Fibroblast of lung (primary cell): ENCODE measurements at regions not wholly inside any gene's neighbourhood (a gene's known extent, or its start where the extent isn't known, plus 50 kb on each side); places are given as distances from the start of the nearest gene placed in this dataset.

ENCODE experiments used
- DNase-seq, 2 donors: peaks; one replicate each; pipeline versions ENCODE4 v3.0.0 to v3.0.0-alpha.2; 2010; ENCODE audit warnings: low read depth in 2 of 2
- H2AFZ ChIP-seq: 2 replicates; pipeline ENCODE4 v1.5.1; 2012; ENCODE audit warnings: low read length, control low read depth, inconsistent platforms
- H3K27ac ChIP-seq: 2 replicates; pipeline ENCODE4 v1.5.1; 2011; ENCODE audit warnings: low read length, control low read depth; ENCODE audit not compliant: insufficient read depth
- H3K27me3 ChIP-seq: 2 replicates; pipeline ENCODE4 v1.5.1; 2011; ENCODE audit warnings: mild to moderate bottlenecking, low read length; ENCODE audit not compliant: control insufficient read depth, insufficient read depth
- H3K36me3 ChIP-seq: 2 replicates; pipeline ENCODE4 v1.5.1; 2011; ENCODE audit warnings: low read length; ENCODE audit not compliant: control insufficient read depth, insufficient read depth
- H3K4me1 ChIP-seq: 2 replicates; pipeline ENCODE4 v1.5.1; 2011; ENCODE audit warnings: low read length; ENCODE audit not compliant: control insufficient read depth, insufficient read depth; ENCODE audit errors: extremely low read depth
- H3K4me2 ChIP-seq: 2 replicates; pipeline ENCODE4 v1.5.1; 2011; ENCODE audit warnings: low read length, control low read depth; ENCODE audit not compliant: insufficient read depth; ENCODE audit errors: extremely low read depth
- H3K4me3 ChIP-seq, 4 experiments: fragments of 200-600 bp in 1 of 4; sonication (generic) in 1 of 4; replicated peaks in 1 of 4; 2 replicates each; pipeline ENCODE4 v1.5.1; 2011 to 2016; ENCODE audit warnings: low read length in 4 of 4, low read depth in 3 of 4, mild to moderate bottlenecking in 3 of 4, control low read depth in 2 of 4, inconsistent platforms in 1 of 4, mixed read lengths in 1 of 4; ENCODE audit not compliant: insufficient read depth in 1 of 4; ENCODE audit errors: control extremely low read depth in 1 of 4
- H3K79me2 ChIP-seq: 2 replicates; pipeline ENCODE4 v1.5.1; 2012; ENCODE audit warnings: mild to moderate bottlenecking, low read length, inconsistent platforms; ENCODE audit not compliant: control insufficient read depth, insufficient read depth
- H3K9ac ChIP-seq: 2 replicates; pipeline ENCODE4 v1.5.1; 2011; ENCODE audit warnings: mild to moderate bottlenecking, low read length, control low read depth; ENCODE audit not compliant: insufficient read depth
- H3K9me3 ChIP-seq: 2 replicates; pipeline ENCODE4 v1.5.1; 2012; ENCODE audit warnings: low read depth, low read length; ENCODE audit not compliant: control insufficient read depth, insufficient read depth
- H4K20me1 ChIP-seq: 2 replicates; pipeline ENCODE4 v1.5.1; 2011; ENCODE audit warnings: low read length; ENCODE audit not compliant: control insufficient read depth, insufficient read depth; ENCODE audit errors: extremely low read depth
- EZH2 ChIP-seq: IDR thresholded peaks from 2 replicates; pipeline ENCODE4 v1.5.1; 2012; ENCODE audit warnings: low read length, control low read depth, mild to moderate bottlenecking; ENCODE audit errors: missing control alignments
- TF ChIP-seq, protein P1 (sequence below), 2 donors: IDR thresholded peaks in 1 of 2; conservative IDR thresholded peaks in 1 of 2; 1 replicate in 1 of 2; 2 replicates in 1 of 2; pipeline ENCODE4 v1.5.1; 2011 to 2012; ENCODE audit warnings: low read length in 2 of 2, control low read depth in 1 of 2, inconsistent platforms in 1 of 2, low read depth in 1 of 2, mild to moderate bottlenecking in 1 of 2

GRCh38 chr21:19937619-19938018 is 1060.6 kb upstream of the NCAM2 start:
- Histone ChIP-seq H2AFZ (no peak overlapping the region), H3K4me1 (no peaks in the 10 kb centered on the region), H4K20me1 (no peaks in the 10 kb centered on the region), H3K27ac (no peak overlapping the region), H3K9ac (no peak overlapping the region), H3K27me3 (no peaks in the 10 kb centered on the region), H3K4me3 (no peak overlapping the region), H3K9me3 (no peaks in the 10 kb centered on the region), H3K36me3 (no peaks in the 10 kb centered on the region), H3K4me2 (no peak overlapping the region), H3K79me2 (no peaks in the 10 kb centered on the region)
- TF ChIP-seq, protein P1, sequence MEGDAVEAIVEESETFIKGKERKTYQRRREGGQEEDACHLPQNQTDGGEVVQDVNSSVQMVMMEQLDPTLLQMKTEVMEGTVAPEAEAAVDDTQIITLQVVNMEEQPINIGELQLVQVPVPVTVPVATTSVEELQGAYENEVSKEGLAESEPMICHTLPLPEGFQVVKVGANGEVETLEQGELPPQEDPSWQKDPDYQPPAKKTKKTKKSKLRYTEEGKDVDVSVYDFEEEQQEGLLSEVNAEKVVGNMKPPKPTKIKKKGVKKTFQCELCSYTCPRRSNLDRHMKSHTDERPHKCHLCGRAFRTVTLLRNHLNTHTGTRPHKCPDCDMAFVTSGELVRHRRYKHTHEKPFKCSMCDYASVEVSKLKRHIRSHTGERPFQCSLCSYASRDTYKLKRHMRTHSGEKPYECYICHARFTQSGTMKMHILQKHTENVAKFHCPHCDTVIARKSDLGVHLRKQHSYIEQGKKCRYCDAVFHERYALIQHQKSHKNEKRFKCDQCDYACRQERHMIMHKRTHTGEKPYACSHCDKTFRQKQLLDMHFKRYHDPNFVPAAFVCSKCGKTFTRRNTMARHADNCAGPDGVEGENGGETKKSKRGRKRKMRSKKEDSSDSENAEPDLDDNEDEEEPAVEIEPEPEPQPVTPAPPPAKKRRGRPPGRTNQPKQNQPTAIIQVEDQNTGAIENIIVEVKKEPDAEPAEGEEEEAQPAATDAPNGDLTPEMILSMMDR (conservative IDR thresholded peaks at IDR 0.05 in 1 of 2, IDR thresholded peaks at IDR 0.05 in 1 of 2; ENCODE audit: low read depth in 1 of 2, low read length in 2 of 2) = no peak
- no peak for TF ChIP-seq EZH2
- no peak for DNase-seq

DNA sequence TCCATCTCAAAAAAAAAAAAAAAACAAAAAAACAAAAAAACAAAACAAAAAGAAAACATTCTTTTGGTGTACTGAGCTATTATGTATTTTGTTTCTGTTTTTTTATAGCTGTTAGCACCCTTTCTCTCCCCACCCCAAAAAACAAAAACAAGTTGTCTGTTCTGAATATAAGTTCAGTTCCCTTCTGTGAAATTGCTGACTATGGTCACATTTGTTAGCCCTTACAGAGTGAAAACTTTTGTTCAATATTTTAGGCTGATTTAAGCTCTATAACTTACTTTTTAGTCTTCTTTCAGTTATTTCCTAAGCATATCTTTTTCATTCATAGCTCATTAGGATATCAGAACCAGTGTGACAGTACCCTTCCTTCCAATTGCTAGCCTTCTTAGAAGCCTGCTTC is 1056.6 kb upstream of the NCAM2 start:
- Histone ChIP-seq H3K9me3 (no peaks in the 10 kb centered on the region), H3K27ac (no peak overlapping the region), H3K36me3 (no peaks in the 10 kb centered on the region), H3K4me2 (no peak overlapping the region), H3K4me1 (no peaks in the 10 kb centered on the region), H3K79me2 (no peaks in the 10 kb centered on the region), H3K9ac (no peak overlapping the region), H3K4me3 (no peak overlapping the region), H3K27me3 (no peaks in the 10 kb centered on the region), H4K20me1 (no peaks in the 10 kb centered on the region), H2AFZ (no peak overlapping the region)
- no peak for DNase-seq
- TF ChIP-seq, protein P1 (conservative IDR thresholded peaks at IDR 0.05 in 1 of 2, IDR thresholded peaks at IDR 0.05 in 1 of 2; ENCODE audit: low read depth in 1 of 2, low read length in 2 of 2) = no peak
- no peak for TF ChIP-seq EZH2

DNA sequence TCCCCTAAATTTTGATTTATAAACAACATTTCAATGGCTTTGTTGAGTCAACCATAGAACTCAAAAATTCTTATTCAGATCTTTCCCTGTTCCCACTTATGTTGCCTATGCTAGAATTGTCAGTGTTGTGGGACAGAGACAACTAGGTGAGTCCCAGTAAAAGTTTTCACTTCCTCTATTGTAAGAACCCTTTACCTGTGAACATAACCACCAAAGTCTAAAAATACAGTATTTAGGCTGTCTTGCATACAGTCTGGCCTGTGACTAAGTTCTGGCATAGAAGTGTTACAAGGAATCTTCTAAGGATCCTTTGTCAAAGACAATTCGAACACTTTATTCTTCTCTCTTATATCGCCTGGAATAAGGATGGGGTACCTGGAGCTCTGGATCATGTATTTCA is 1047.9 kb upstream of the NCAM2 start:
- Histone ChIP-seq H3K4me3 (no peak overlapping the region), H3K4me1 (no peaks in the 10 kb centered on the region), H3K4me2 (no peak overlapping the region), H3K36me3 (no peaks in the 10 kb centered on the region), H4K20me1 (no peaks in the 10 kb centered on the region), H3K79me2 (no peaks in the 10 kb centered on the region), H3K9ac (no peak overlapping the region), H3K9me3 (no peaks in the 10 kb centered on the region), H3K27ac (no peak overlapping the region), H3K27me3 (no peaks in the 10 kb centered on the region), H2AFZ (no peak overlapping the region)
- DNase-seq = no peak
- TF ChIP-seq EZH2 = no peak
- TF ChIP-seq, protein P1 (conservative IDR thresholded peaks at IDR 0.05 in 1 of 2, IDR thresholded peaks at IDR 0.05 in 1 of 2; ENCODE audit: low read depth in 1 of 2, low read length in 2 of 2) = no peak
